ENCODE measurements at regions not wholly inside any gene's neighbourhood (a gene's known extent, or its start where the extent isn't known, plus 50 kb on each side); places are given as distances from the start of the nearest gene placed in this dataset.
"Not testable (repeated sequence)": the region's sequence is repeated elsewhere in the genome, so short reads cannot be mapped to it uniquely, and the experiment has no call there.

- DNase-seq (ENCODE audit: low read depth), result no peak
These were observed 155.5 kb downstream of the ZFP36L2 start for GRCh38 chr2:43070676-43071502.

GRCh38 chr2:43070030-43070429, 156.4 kb downstream of the ZFP36L2 start:
- no peak for DNase-seq (ENCODE audit: low read depth)

- no peak for DNase-seq (ENCODE audit: low read depth)
These were observed 157.5 kb downstream of the ZFP36L2 start for GRCh38 chr2:43068631-43069517.

- DNase-seq (ENCODE audit: low read depth), result no peak
These were observed 158.3 kb downstream of the ZFP36L2 start for GRCh38 chr2:43068041-43068533.

GRCh38 chr2:43067254-43068040, 159.0 kb downstream of the ZFP36L2 start:
- no peak for DNase-seq (ENCODE audit: low read depth)

GRCh38 chr2:43066541-43067253, 159.7 kb downstream of the ZFP36L2 start:
- not testable (repeated sequence) for DNase-seq (ENCODE audit: low read depth)

- no peak for DNase-seq (ENCODE audit: low read depth)
These were observed 160.5 kb downstream of the ZFP36L2 start for GRCh38 chr2:43065871-43066270.

- DNase-seq (ENCODE audit: low read depth), result no peak
These were observed 161.4 kb downstream of the ZFP36L2 start for GRCh38 chr2:43065036-43065435.

- not testable (repeated sequence) for DNase-seq (ENCODE audit: low read depth)
These were observed 163.3 kb downstream of the ZFP36L2 start for GRCh38 chr2:43063096-43063495.

- DNase-seq (ENCODE audit: low read depth), result no peak
These were observed 164.3 kb downstream of the ZFP36L2 start for GRCh38 chr2:43062058-43062457.

GRCh38 chr2:43060390-43061016, 165.9 kb downstream of the ZFP36L2 start:
- DNase-seq (ENCODE audit: low read depth), result no peak

- DNase-seq (ENCODE audit: low read depth), result peak; percentile 33
These were observed 167.1 kb downstream of the ZFP36L2 start for GRCh38 chr2:43059183-43059897.

GRCh38 chr2:43058726-43059110, 167.7 kb downstream of the ZFP36L2 start:
- DNase-seq (ENCODE audit: low read depth), result no peak

GRCh38 chr2:43057742-43058725, 168.4 kb downstream of the ZFP36L2 start:
- DNase-seq (ENCODE audit: low read depth), result no peak

- no peak for DNase-seq (ENCODE audit: low read depth)
These were observed 169.2 kb downstream of the ZFP36L2 start for GRCh38 chr2:43057026-43057741.

- no peak for DNase-seq (ENCODE audit: low read depth)
These were observed 170.4 kb downstream of the ZFP36L2 start for GRCh38 chr2:43055985-43056384.

GRCh38 chr2:43055086-43055912, 171.1 kb downstream of the ZFP36L2 start:
- DNase-seq (ENCODE audit: low read depth), result no peak

Measured in T follicular helper cell (primary cell).